ENCODE measurements at regions not wholly inside any gene's neighbourhood (a gene's known extent, or its start where the extent isn't known, plus 50 kb on each side); places are given as distances from the start of the nearest gene placed in this dataset.
"Not testable (repeated sequence)": the region's sequence is repeated elsewhere in the genome, so short reads cannot be mapped to it uniquely, and the experiment has no call there.

GRCh38 chr10:47605791-47606773 is 82.6 kb upstream of the AGAP9 start:
- TF ChIP-seq CTCF, POLR2A, POLR2AphosphoS5 (IDR thresholded peaks at IDR 0.05): not testable (repeated sequence)

Data from breast epithelium (tissue), 3 donors.